ENCODE measurements at regions not wholly inside any gene's neighbourhood (a gene's known extent, or its start where the extent isn't known, plus 50 kb on each side); places are given as distances from the start of the nearest gene placed in this dataset.

- Histone ChIP-seq H3K79me2 (ENCODE audit: insufficient read depth, low read length) (no peaks in the 10 kb centered on the region), H3K4me1 (ENCODE audit: control insufficient read depth in 1 of 2, insufficient read depth in 2 of 2, low read length in 2 of 2) (no peaks in the 10 kb centered on the region), H3K9me3 (ENCODE audit: control insufficient read depth in 1 of 2, insufficient read depth in 1 of 2, low read depth in 1 of 2, low read length in 2 of 2) (no peaks in the 10 kb centered on the region), H3K9me2 (ENCODE audit: insufficient read depth) (no peaks in the 10 kb centered on the region), H3K4me2 (ENCODE audit: low read length) (no peak overlapping the region), H2AFZ (ENCODE audit: low read depth, low read length, poor library complexity, severe bottlenecking) (no peak overlapping the region), H3K9ac (ENCODE audit: low read length) (no peak overlapping the region), H3K27me3 (ENCODE audit: insufficient read depth, low read length) (no peaks in the 10 kb centered on the region), H3K27ac (ENCODE audit: low read depth, low read length) (no peak overlapping the region), H3K36me3 (ENCODE audit: control insufficient read depth in 1 of 2, insufficient read depth in 2 of 2, low read length in 2 of 2) (no peaks in the 10 kb centered on the region), H4K20me1 (ENCODE audit: insufficient read depth) (no peaks in the 10 kb centered on the region), H3K4me3 (replicated peaks in 1 of 2; ENCODE audit: low read depth in 1 of 2, low read length in 2 of 2) (no peak overlapping the region)
- intact Hi-C loops (cut with micrococcal nuclease) = no loop called here
- BruUV-seq (replicated peaks) = no TSS peak
- DNase-seq (ENCODE audit: low read depth, low spot score) (no peak), ATAC-seq (no peak)
- ChIA-PET POLR2A (no interaction called here), CTCF (no interaction called here), RAD21 (ENCODE audit: low non-redundant PET in 1 of 2, low total read pairs in 2 of 2, uncharacterized antibody in 2 of 2, unreplicated experiment in 2 of 2) (no interaction called here)
- TF ChIP-seq CBX3 (IDR thresholded peaks at IDR 0.05; ENCODE audit: low read depth) (no peak), JUND (IDR thresholded peaks at IDR 0.05) (no peak), CEBPB (IDR thresholded peaks at IDR 0.05; ENCODE audit: low read depth) (no peak), RAD21 (IDR thresholded peaks at IDR 0.05; ENCODE audit: low read depth) (no peak), POLR2AphosphoS5 (IDR thresholded peaks at IDR 0.05; ENCODE audit: low read depth, low read length) (no peak), ZFX (IDR thresholded peaks at IDR 0.05) (no peak), SRF (IDR thresholded peaks at IDR 0.05; ENCODE audit: low read depth) (no peak), REST (IDR thresholded peaks at IDR 0.05; ENCODE audit: low read depth) (no peak), EZH2 (IDR thresholded peaks at IDR 0.05) (no peak), SIN3A (IDR thresholded peaks at IDR 0.05; ENCODE audit: low read depth) (no peak), EZH2phosphoT487 (IDR thresholded peaks at IDR 0.05; ENCODE audit: borderline replicate concordance) (no peak), YY1 (IDR thresholded peaks at IDR 0.05; ENCODE audit: extremely low read depth, insufficient replicate concordance, low read depth, low read length) (no peak), TCF7L2 (IDR thresholded peaks at IDR 0.05; ENCODE audit: borderline replicate concordance, extremely low read depth, insufficient read depth, insufficient read length) (no peak), ZNF274 (IDR thresholded peaks at IDR 0.05; ENCODE audit: low read depth, low read length) (no peak)
- TF ChIP-seq, protein P1, sequence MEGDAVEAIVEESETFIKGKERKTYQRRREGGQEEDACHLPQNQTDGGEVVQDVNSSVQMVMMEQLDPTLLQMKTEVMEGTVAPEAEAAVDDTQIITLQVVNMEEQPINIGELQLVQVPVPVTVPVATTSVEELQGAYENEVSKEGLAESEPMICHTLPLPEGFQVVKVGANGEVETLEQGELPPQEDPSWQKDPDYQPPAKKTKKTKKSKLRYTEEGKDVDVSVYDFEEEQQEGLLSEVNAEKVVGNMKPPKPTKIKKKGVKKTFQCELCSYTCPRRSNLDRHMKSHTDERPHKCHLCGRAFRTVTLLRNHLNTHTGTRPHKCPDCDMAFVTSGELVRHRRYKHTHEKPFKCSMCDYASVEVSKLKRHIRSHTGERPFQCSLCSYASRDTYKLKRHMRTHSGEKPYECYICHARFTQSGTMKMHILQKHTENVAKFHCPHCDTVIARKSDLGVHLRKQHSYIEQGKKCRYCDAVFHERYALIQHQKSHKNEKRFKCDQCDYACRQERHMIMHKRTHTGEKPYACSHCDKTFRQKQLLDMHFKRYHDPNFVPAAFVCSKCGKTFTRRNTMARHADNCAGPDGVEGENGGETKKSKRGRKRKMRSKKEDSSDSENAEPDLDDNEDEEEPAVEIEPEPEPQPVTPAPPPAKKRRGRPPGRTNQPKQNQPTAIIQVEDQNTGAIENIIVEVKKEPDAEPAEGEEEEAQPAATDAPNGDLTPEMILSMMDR (IDR thresholded peaks at IDR 0.05 in 2 of 3, conservative IDR thresholded peaks at IDR 0.05 in 1 of 3; ENCODE audit: borderline replicate concordance in 1 of 3, insufficient read depth in 1 of 3, low read depth in 2 of 3, low read length in 2 of 3) = no peak
- TF ChIP-seq, protein P2, sequence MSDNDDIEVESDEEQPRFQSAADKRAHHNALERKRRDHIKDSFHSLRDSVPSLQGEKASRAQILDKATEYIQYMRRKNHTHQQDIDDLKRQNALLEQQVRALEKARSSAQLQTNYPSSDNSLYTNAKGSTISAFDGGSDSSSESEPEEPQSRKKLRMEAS (IDR thresholded peaks at IDR 0.05) = no peak
Observed at GRCh38 chr1:194228427-194228826, 1042.0 kb upstream of the B3GALT2 start.

All from HCT116 (cell line).